H1 (cell line): ENCODE measurements at regions not wholly inside any gene's neighbourhood (a gene's known extent, or its start where the extent isn't known, plus 50 kb on each side); places are given as distances from the start of the nearest gene placed in this dataset.

Experiments
- CTCF ChIA-PET: fragments of 300-600 bp; sonication (Branson Sonifier 250); formaldehyde crosslinking; loops from one replicate; lab custom pipeline; 2021; ENCODE audit not compliant: partially characterized antibody; lab: Charles Lee
- POLR2A ChIA-PET: fragments of 300-600 bp; sonication (Branson Sonifier 250); formaldehyde crosslinking; loops from one replicate; lab custom pipeline; 2021; ENCODE audit warnings: inconsistent platforms; ENCODE audit not compliant: partially characterized antibody; lab: Charles Lee
- DNase-seq, 2 experiments: peaks; one replicate each; pipeline versions ENCODE4 v3.0.0 to v3.0.0-alpha.2; 2010 to 2022; ENCODE audit warnings: low spot score in 2 of 2, low read depth in 1 of 2, mixed read lengths in 1 of 2
- FAIRE-seq: peaks from 2 replicates; lab custom pipeline; 2011; peaks lifted over from hg19 to GRCh38; lab: Jason Lieb, UNC
- H2AFZ ChIP-seq: 2 replicates; pipeline ENCODE4 v1.8.1; 2012; ENCODE audit warnings: low read length, inconsistent platforms
- H2AK5ac ChIP-seq: 2 replicates; pipeline ENCODE4 v1.6.1; 2013; ENCODE audit warnings: low read depth, low read length
- H2BK120ac ChIP-seq: replicated peaks from 2 replicates; pipeline ENCODE3; 2013; ENCODE audit warnings: low read depth, low read length, inconsistent platforms
- H2BK12ac ChIP-seq: 2 replicates; pipeline ENCODE4 v1.6.1; 2013; ENCODE audit warnings: low read depth, low read length
- H2BK15ac ChIP-seq: 2 replicates; pipeline ENCODE4 v1.6.1; 2013; ENCODE audit warnings: low read length
- H2BK20ac ChIP-seq: 2 replicates; pipeline ENCODE4 v1.6.1; 2013; ENCODE audit warnings: low read length
- H2BK5ac ChIP-seq: 2 replicates; pipeline ENCODE4 v1.6.1; 2013; ENCODE audit warnings: low read depth, low read length
- H3K14ac ChIP-seq: 2 replicates; pipeline ENCODE4 v1.6.1; 2013; ENCODE audit warnings: inconsistent platforms; ENCODE audit not compliant: insufficient read length
- H3K18ac ChIP-seq: 2 replicates; pipeline ENCODE4 v1.6.1; 2013; ENCODE audit warnings: low read length; ENCODE audit errors: extremely low read depth
- H3K23ac ChIP-seq: 2 replicates; pipeline ENCODE4 v1.6.1; 2013; ENCODE audit warnings: inconsistent platforms; ENCODE audit not compliant: insufficient read length
- H3K23me2 ChIP-seq: 2 replicates; pipeline ENCODE4 v1.6.1; 2013; ENCODE audit warnings: low read depth, low read length
- H3K27ac ChIP-seq: 2 replicates; pipeline ENCODE4 v1.6.1; 2011; ENCODE audit warnings: low read depth, low read length, inconsistent platforms
- H3K27me3 ChIP-seq, 4 experiments: replicated peaks in 1 of 4; 1 replicate in 1 of 4; 2 replicates in 3 of 4; pipeline versions ENCODE4 v1.6.1 to v1.8.1; 2011 to 2013; ENCODE audit warnings: low read length in 3 of 4, mild to moderate bottlenecking in 3 of 4, inconsistent platforms in 2 of 4, mixed read lengths in 2 of 4, moderate library complexity in 1 of 4; ENCODE audit not compliant: control insufficient read depth in 3 of 4, insufficient read depth in 3 of 4; ENCODE audit errors: extremely low read depth in 1 of 4
- H3K36me3 ChIP-seq, 4 experiments: 2 replicates each; pipeline versions ENCODE4 v1.6.1 to v1.8.1; 2011 to 2013; ENCODE audit warnings: mild to moderate bottlenecking in 4 of 4, low read length in 3 of 4, moderate library complexity in 2 of 4, control low read depth in 1 of 4, inconsistent platforms in 1 of 4; ENCODE audit not compliant: insufficient read depth in 4 of 4, control insufficient read depth in 2 of 4
- H3K4ac ChIP-seq: replicated peaks from 2 replicates; pipeline ENCODE3; 2013; ENCODE audit warnings: low read length, low read depth, mixed read lengths, inconsistent platforms; ENCODE audit not compliant: insufficient read length
- H3K4me1 ChIP-seq, 4 experiments: replicated peaks in 1 of 4; 1 replicate in 1 of 4; 2 replicates in 3 of 4; pipeline versions ENCODE4 v1.6.1 to v1.8.1; 2011 to 2013; ENCODE audit warnings: low read length in 3 of 4, inconsistent platforms in 2 of 4, mixed read lengths in 1 of 4; ENCODE audit not compliant: insufficient read depth in 4 of 4, control insufficient read depth in 3 of 4
- H3K4me2 ChIP-seq, 2 experiments: 2 replicates each; pipeline versions ENCODE4 v1.6.1 to v1.8.1; 2011 to 2013; ENCODE audit warnings: low read depth in 2 of 2, low read length in 2 of 2, control low read depth in 1 of 2, inconsistent platforms in 1 of 2, mild to moderate bottlenecking in 1 of 2; ENCODE audit not compliant: insufficient read depth in 1 of 2
- H3K4me3 ChIP-seq, 4 experiments: fragments of 200-600, 300-600 bp in 1 of 4; sonication (generic), shearing (Covaris generic), sonication (Bioruptor Twin) in 1 of 4; 2 replicates each; pipeline versions ENCODE4 v1.5.1 to v1.8.1; 2011 to 2016; ENCODE audit warnings: low read length in 4 of 4, low read depth in 3 of 4, control low read depth in 2 of 4, inconsistent platforms in 2 of 4, mild to moderate bottlenecking in 2 of 4, mixed read lengths in 1 of 4, moderate library complexity in 1 of 4; ENCODE audit not compliant: insufficient read depth in 2 of 4; ENCODE audit errors: extremely low read depth in 1 of 4
- H3K56ac ChIP-seq: replicated peaks from 2 replicates; pipeline ENCODE3; 2013; ENCODE audit warnings: low read depth, mild to moderate bottlenecking, mixed read lengths, low read length, inconsistent platforms; ENCODE audit not compliant: insufficient read length
- H3K79me1 ChIP-seq: 2 replicates; pipeline ENCODE4 v1.6.1; 2013; ENCODE audit warnings: low read depth, low read length, control low read depth
- H3K79me2 ChIP-seq, 2 experiments: 2 replicates each; pipeline versions ENCODE4 v1.6.1 to v1.8.1; 2012 to 2013; ENCODE audit warnings: low read length in 2 of 2, mild to moderate bottlenecking in 2 of 2, inconsistent platforms in 1 of 2; ENCODE audit not compliant: insufficient read depth in 2 of 2, control insufficient read depth in 1 of 2
- H3K9ac ChIP-seq, 4 experiments: replicated peaks in 1 of 4; 1 replicate in 1 of 4; 2 replicates in 3 of 4; pipeline versions ENCODE4 v1.6.1 to v1.8.1; 2011 to 2013; ENCODE audit warnings: low read depth in 3 of 4, low read length in 3 of 4, control low read depth in 2 of 4, mild to moderate bottlenecking in 2 of 4, moderate library complexity in 2 of 4, inconsistent platforms in 1 of 4; ENCODE audit errors: extremely low read depth in 1 of 4
- H3K9me3 ChIP-seq, 2 experiments: 2 replicates each; pipeline versions ENCODE4 v1.6.1 to v1.8.1; 2012 to 2013; ENCODE audit warnings: mild to moderate bottlenecking in 2 of 2, moderate library complexity in 2 of 2, control low read depth in 1 of 2, inconsistent platforms in 1 of 2, low read depth in 1 of 2, low read length in 1 of 2, mixed read lengths in 1 of 2; ENCODE audit not compliant: insufficient read depth in 2 of 2
- H4K20me1 ChIP-seq, 2 experiments: replicated peaks in 1 of 2; 2 replicates each; pipeline versions ENCODE3 to v1.8.1; 2011 to 2013; ENCODE audit warnings: inconsistent platforms in 2 of 2, low read length in 2 of 2, mild to moderate bottlenecking in 1 of 2; ENCODE audit not compliant: insufficient read depth in 2 of 2, control insufficient read depth in 1 of 2
- H4K5ac ChIP-seq: 2 replicates; pipeline ENCODE4 v1.6.1; 2013; ENCODE audit warnings: low read length, low read depth, mixed read lengths, inconsistent platforms; ENCODE audit not compliant: insufficient read length
- H4K8ac ChIP-seq: 2 replicates; pipeline ENCODE4 v1.8.0; 2013; ENCODE audit warnings: mild to moderate bottlenecking, moderate library complexity, low read length, inconsistent platforms; ENCODE audit not compliant: insufficient read depth; ENCODE audit errors: extremely low read depth
- H4K91ac ChIP-seq: replicated peaks from 2 replicates; pipeline ENCODE3; 2013; ENCODE audit warnings: low read length, mixed read lengths, inconsistent platforms; ENCODE audit not compliant: insufficient read length
- CBX8 ChIP-seq: fragments of 300-800, 300-1000 bp; sonication (generic); IDR thresholded peaks from 2 replicates; pipeline ENCODE4 v1.7.1; 2016; ENCODE audit warnings: low read depth, low read length, borderline replicate concordance
- CEBPB ChIP-seq: IDR thresholded peaks from 2 replicates; pipeline ENCODE4 v1.6.1; 2012; ENCODE audit warnings: low read depth, low read length
- HDAC6 ChIP-seq: IDR thresholded peaks from one replicate; pipeline ENCODE4 v1.7.1; 2012; ENCODE audit warnings: low read depth, mild to moderate bottlenecking, inconsistent platforms, low read length, moderate library complexity
- KDM4A ChIP-seq: IDR thresholded peaks from one replicate; pipeline ENCODE4 v1.7.1; 2012; ENCODE audit warnings: low read depth, mild to moderate bottlenecking, moderate library complexity, low read length, inconsistent platforms; ENCODE audit not compliant: severe bottlenecking
- NRF1 ChIP-seq: IDR thresholded peaks from 2 replicates; pipeline ENCODE4 v1.6.1; 2011; ENCODE audit warnings: mild to moderate bottlenecking, low read depth, low read length, improper control_type of control experiment
- POU5F1 ChIP-seq: IDR thresholded peaks from 2 replicates; pipeline ENCODE4 v1.6.1; 2011; ENCODE audit warnings: low read depth, mild to moderate bottlenecking, low read length, moderate library complexity
- RNF2 ChIP-seq: fragments of 200-900, 300-1000 bp; sonication (generic); IDR thresholded peaks from 2 replicates; pipeline ENCODE4 v1.7.1; 2016; ENCODE audit warnings: borderline replicate concordance, low read depth, mild to moderate bottlenecking, antibody characterized with exemption, low read length; ENCODE audit not compliant: poor library complexity, severe bottlenecking; ENCODE audit errors: missing control alignments
- RXRA ChIP-seq: IDR thresholded peaks from 2 replicates; pipeline ENCODE4 v1.6.1; 2011; ENCODE audit warnings: low read depth, mild to moderate bottlenecking, low read length, moderate library complexity; ENCODE audit not compliant: insufficient read depth
- TEAD4 ChIP-seq: IDR thresholded peaks from 2 replicates; pipeline ENCODE4 v1.6.1; 2012; ENCODE audit warnings: low read depth, low read length, inconsistent platforms, mixed read lengths
- ZNF274 ChIP-seq: IDR thresholded peaks from 2 replicates; pipeline ENCODE4 v1.7.0; 2012; ENCODE audit warnings: low read length, borderline replicate concordance; ENCODE audit errors: extremely low read depth
- WGBS, 2 experiments: shearing (Covaris generic) in 1 of 2; methylation state at CpG; one replicate each; pipeline versions ENCODE4 v1.1.6 to v1.1.7; 2013 to 2015; ENCODE audit warnings: low lambda C conversion rate in 2 of 2, mixed read lengths in 2 of 2, inconsistent platforms in 1 of 2, low coverage in 1 of 2, missing lambda C conversion rate in 1 of 2; ENCODE audit not compliant: insufficient replicate concordance in 2 of 2, insufficient coverage in 1 of 2, insufficient read length in 1 of 2; ENCODE audit errors: extremely low coverage in 1 of 2, missing lambda C conversion rate in 1 of 2; 5-methylcytosine and 5-hydroxymethylcytosine counted together

- no peak overlapping the region for H2BK120ac ChIP-seq
- H3K4ac ChIP-seq: no peak overlapping the region
- no peak overlapping the region for H3K18ac ChIP-seq
- H3K56ac ChIP-seq: no peak overlapping the region
- H2BK15ac ChIP-seq: no peak overlapping the region
- H3K4me2 ChIP-seq: no peak overlapping the region
- no peak overlapping the region for H4K5ac ChIP-seq
- no peak overlapping the region for H3K27ac ChIP-seq
- no peaks in the 10 kb centered on the region for H3K79me1 ChIP-seq
- H3K79me2 ChIP-seq: no peaks in the 10 kb centered on the region
- WGBS, 2 experiments: 89% methylated on average over 4 of the region's 4 CpGs; no CpG with 5 or more reads in 1 of the 2 experiments
- POLR2A ChIA-PET: no interaction called here
- no peak overlapping the region for H2BK20ac ChIP-seq
- no peak overlapping the region for H3K14ac ChIP-seq
- no peak overlapping the region for H3K23ac ChIP-seq
- H3K36me3 ChIP-seq: no peaks in the 10 kb centered on the region
- H3K9ac ChIP-seq: no peak overlapping the region
- no peaks in the 10 kb centered on the region for H3K23me2 ChIP-seq
- H3K4me3 ChIP-seq: no peak overlapping the region
- FAIRE-seq: no peak
- no peak overlapping the region for H2AK5ac ChIP-seq
- H3K27me3 ChIP-seq: no peaks in the 10 kb centered on the region
- no peak overlapping the region for H4K91ac ChIP-seq
- no peak overlapping the region for H2BK5ac ChIP-seq
- no peak overlapping the region for H2AFZ ChIP-seq
- no peaks in the 10 kb centered on the region for H4K20me1 ChIP-seq
- CTCF ChIA-PET: no interaction called here
- DNase-seq: no peak
- H3K9me3 ChIP-seq: no peaks in the 10 kb centered on the region
- H4K8ac ChIP-seq: no peak overlapping the region
- H2BK12ac ChIP-seq: no peak overlapping the region
- H3K4me1 ChIP-seq: peaks cover 0 to 4% (median 0%) of the 10 kb centered on the region in 4 experiments; a peak in 1 of 7 replicates
- TF ChIP-seq RXRA (no peak), TEAD4 (no peak), CBX8 (no peak), POU5F1 (no peak), KDM4A (no peak), ZNF274 (no peak), NRF1 (no peak), RNF2 (no peak), HDAC6 (no peak), CEBPB (no peak)
Measured at GRCh38 chr2:136235546-136235945, 117.6 kb upstream of the CXCR4 start.
